GM12878 (cell line): ENCODE measurements at regions not wholly inside any gene's neighbourhood (a gene's known extent, or its start where the extent isn't known, plus 50 kb on each side); places are given as distances from the start of the nearest gene placed in this dataset.

Experiments used
- ATAC-seq: fragments of 200-7000 bp; cut with Tn5 transposase; 3 replicates; pipeline ENCODE4 v1.9.1; 2020; ENCODE audit warnings: mild to moderate bottlenecking, moderate library complexity
- BruUV-seq: library from RNA; stranded (reverse); fragments of 400-500 nt; replicated peaks from 2 replicates; lab custom pipeline; 2021; lab: Mats Ljungman, UMichigan
- CTCF ChIA-PET: fragments of 300-600 bp; sonication (Branson Sonifier 250); formaldehyde crosslinking; extraction: SDS; loops from one replicate; lab custom pipeline; 2021; ENCODE audit warnings: inconsistent platforms; lab: Yijun Ruan, JAX
- POLR2A ChIA-PET: fragments of 350-600 bp; formaldehyde crosslinking; extraction: SDS; loops from one replicate; lab custom pipeline; 2021; ENCODE audit warnings: inconsistent platforms; lab: Charles Lee
- RAD21 ChIA-PET: fragments of 300-600 bp; sonication (Branson Sonifier 250); formaldehyde crosslinking; loops from one replicate; lab custom pipeline; 2023; ENCODE audit warnings: antibody characterized with exemption; ENCODE audit not compliant: unreplicated experiment; lab: Charles Lee
- SMC1A ChIA-PET: fragments of 300-600 bp; sonication (Branson Sonifier 250); formaldehyde crosslinking; loops from one replicate; lab custom pipeline; 2023; ENCODE audit not compliant: unreplicated experiment, uncharacterized antibody; lab: Charles Lee
- DNase-seq: peaks from one replicate; pipeline ENCODE4 v3.0.0-alpha.2; 2011; ENCODE audit warnings: low read depth, low spot score
- FAIRE-seq: peaks from 3 replicates; lab custom pipeline; 2011; peaks lifted over from hg19 to GRCh38; lab: Jason Lieb, UNC
- H2AFZ ChIP-seq: 2 replicates; pipeline ENCODE4 v1.6.0; 2011; ENCODE audit warnings: low read depth, low read length, control low read depth; ENCODE audit not compliant: control insufficient read depth
- H3K27ac ChIP-seq: 2 replicates; pipeline ENCODE4 v1.5.1; 2011; ENCODE audit warnings: control low read depth; ENCODE audit not compliant: control insufficient read depth, insufficient read depth
- H3K27me3 ChIP-seq, 2 experiments: replicated peaks in 1 of 2; 2 replicates each; pipeline versions ENCODE4 v1.6.0 to v1.6.1; 2011; ENCODE audit warnings: low read length in 1 of 2; ENCODE audit not compliant: control insufficient read depth in 2 of 2, insufficient read depth in 2 of 2
- H3K36me3 ChIP-seq, 2 experiments: 2 replicates each; pipeline ENCODE4 v1.5.1; 2011; ENCODE audit warnings: low read length in 1 of 2; ENCODE audit not compliant: control insufficient read depth in 2 of 2, insufficient read depth in 2 of 2
- H3K4me1 ChIP-seq: 2 replicates; pipeline ENCODE4 v1.6.1; 2011; ENCODE audit warnings: mild to moderate bottlenecking, low read length, moderate library complexity, mixed read lengths; ENCODE audit not compliant: control insufficient read depth, insufficient read depth
- H3K4me2 ChIP-seq: 2 replicates; pipeline ENCODE4 v1.6.0; 2011; ENCODE audit warnings: control low read depth; ENCODE audit not compliant: control insufficient read depth, insufficient read depth
- H3K4me3 ChIP-seq: fragments of 200-600 bp; sonication (generic); 2 replicates; pipeline ENCODE4 v1.5.1; 2016
- H3K79me2 ChIP-seq: 2 replicates; pipeline ENCODE4 v1.6.0; 2011; ENCODE audit warnings: low read length; ENCODE audit not compliant: control insufficient read depth, insufficient read depth
- H3K9ac ChIP-seq: 2 replicates; pipeline ENCODE4 v1.8.0; 2011; ENCODE audit warnings: low read length, control low read depth, mixed read lengths; ENCODE audit not compliant: control insufficient read depth, insufficient read depth
- H3K9me3 ChIP-seq: replicated peaks from 3 replicates; pipeline ENCODE4 v1.5.1; 2011; ENCODE audit warnings: mild to moderate bottlenecking, low read length; ENCODE audit not compliant: control insufficient read depth, insufficient read depth
- H4K20me1 ChIP-seq: 2 replicates; pipeline ENCODE4 v1.6.0; 2011; ENCODE audit not compliant: control insufficient read depth, insufficient read depth
- BACH1 ChIP-seq: fragments of 450-650 bp; IDR thresholded peaks from 2 replicates; pipeline ENCODE4 v1.6.1; 2017; ENCODE audit warnings: mild to moderate bottlenecking, borderline replicate concordance
- CBFB ChIP-seq: IDR thresholded peaks from 2 replicates; pipeline ENCODE4 v1.6.1; 2016; ENCODE audit warnings: antibody characterized with exemption, low read depth
- CHD1 ChIP-seq: IDR thresholded peaks from 2 replicates; pipeline ENCODE4 v1.6.1; 2012; ENCODE audit warnings: low read depth, low read length, improper control_type of control experiment
- CREM ChIP-seq: IDR thresholded peaks from 2 replicates; pipeline ENCODE4 v1.6.1; 2014; ENCODE audit warnings: antibody characterized with exemption, low read depth
- CUX1 ChIP-seq: IDR thresholded peaks from 2 replicates; pipeline ENCODE4 v1.6.1; 2012; ENCODE audit warnings: improper control_type of control experiment, low read depth, low read length; ENCODE audit not compliant: insufficient replicate concordance
- HDGF ChIP-seq: fragments of 450-650 bp; IDR thresholded peaks from 2 replicates; pipeline ENCODE4 v1.6.1; 2016; ENCODE audit warnings: antibody characterized with exemption
- IRF4 ChIP-seq: IDR thresholded peaks from 2 replicates; pipeline ENCODE4 v1.6.1; 2011; ENCODE audit warnings: low read depth, low read length
- KAT2A ChIP-seq: conservative IDR thresholded peaks from 2 replicates; pipeline ENCODE4 v1.6.1; 2011; ENCODE audit warnings: low read depth, low read length; ENCODE audit not compliant: control insufficient read depth
- POLR2AphosphoS2 ChIP-seq: IDR thresholded peaks from 2 replicates; pipeline ENCODE4 v1.6.1; 2011; ENCODE audit warnings: low read depth, mild to moderate bottlenecking, low read length, improper control_type of control experiment, moderate library complexity
- RAD21 ChIP-seq: IDR thresholded peaks from 2 replicates; pipeline ENCODE4 v1.6.1; 2011; ENCODE audit warnings: mild to moderate bottlenecking, low read depth, low read length, moderate library complexity; ENCODE audit not compliant: insufficient read depth
- SUZ12 ChIP-seq: fragments of 200-600 bp; sonication (generic); IDR thresholded peaks from one replicate; pipeline ENCODE4 v1.6.1; 2018; ENCODE audit warnings: antibody characterized with exemption, mild to moderate bottlenecking; ENCODE audit not compliant: unreplicated experiment
- TARDBP ChIP-seq: IDR thresholded peaks from 2 replicates; pipeline ENCODE4 v1.6.1; 2016; ENCODE audit warnings: borderline replicate concordance
- TBL1XR1 ChIP-seq: IDR thresholded peaks from 2 replicates; pipeline ENCODE4 v1.6.1; 2012; ENCODE audit warnings: low read depth, low read length, improper control_type of control experiment
- ZNF24 ChIP-seq: fragments of 450-650 bp; IDR thresholded peaks from 2 replicates; pipeline ENCODE4 v1.6.1; 2017; ENCODE audit warnings: antibody characterized with exemption, mild to moderate bottlenecking
- ZNF384 ChIP-seq: IDR thresholded peaks from 2 replicates; pipeline ENCODE4 v1.6.1; 2012; ENCODE audit warnings: low read depth, mild to moderate bottlenecking, low read length, improper control_type of control experiment, borderline replicate concordance
- WGBS: methylation state at CpG from one replicate; pipeline ENCODE4 v1.1.6; 2016; ENCODE audit warnings: low lambda C conversion rate; ENCODE audit not compliant: insufficient replicate concordance, insufficient coverage; ENCODE audit errors: missing lambda C conversion rate; 5-methylcytosine and 5-hydroxymethylcytosine counted together
- in situ Hi-C: fragments of 300-500 bp; cut with MboI; formaldehyde crosslinking; loops from 9 replicates; pipeline ENCODE4 v1.14.3; 2018; ENCODE audit warnings: mixed read lengths
- intact Hi-C: fragments of 100-400 bp; cut with micrococcal nuclease; formaldehyde crosslinking; loops from one replicate; pipeline ENCODE4 v1.14.2; 2022; ENCODE audit not compliant: unreplicated experiment
- TF ChIP-seq, protein P1 (sequence below): fragments of 450-650 bp; IDR thresholded peaks from 2 replicates; pipeline ENCODE4 v1.6.1; 2014; ENCODE audit warnings: mild to moderate bottlenecking
- TF ChIP-seq, protein P2 (sequence below): fragments of 450-650 bp; IDR thresholded peaks from 2 replicates; pipeline ENCODE4 v1.6.1; 2016; ENCODE audit warnings: mild to moderate bottlenecking

DNA sequence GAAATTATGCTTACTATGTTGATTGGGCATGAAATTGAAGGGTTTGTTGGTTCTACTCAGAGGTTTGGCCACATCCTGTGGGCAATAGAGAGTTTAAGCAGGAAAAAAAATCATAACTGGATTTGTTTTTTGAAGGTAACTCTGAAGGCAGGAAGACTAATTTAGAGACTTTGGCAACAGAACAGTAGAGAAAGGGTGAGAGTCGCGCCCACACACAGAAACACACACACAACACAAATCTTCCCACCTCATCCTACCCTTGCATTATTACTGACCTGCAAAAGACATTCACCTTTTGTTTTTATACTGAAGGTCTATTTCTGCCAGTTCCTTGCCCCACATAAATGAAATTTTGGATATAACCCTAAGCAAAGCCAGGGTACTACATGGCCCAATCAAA is 270.6 kb downstream of the TBL1XR1 start (continued):
- TF ChIP-seq TARDBP, result no peak
- TF ChIP-seq, protein P1, sequence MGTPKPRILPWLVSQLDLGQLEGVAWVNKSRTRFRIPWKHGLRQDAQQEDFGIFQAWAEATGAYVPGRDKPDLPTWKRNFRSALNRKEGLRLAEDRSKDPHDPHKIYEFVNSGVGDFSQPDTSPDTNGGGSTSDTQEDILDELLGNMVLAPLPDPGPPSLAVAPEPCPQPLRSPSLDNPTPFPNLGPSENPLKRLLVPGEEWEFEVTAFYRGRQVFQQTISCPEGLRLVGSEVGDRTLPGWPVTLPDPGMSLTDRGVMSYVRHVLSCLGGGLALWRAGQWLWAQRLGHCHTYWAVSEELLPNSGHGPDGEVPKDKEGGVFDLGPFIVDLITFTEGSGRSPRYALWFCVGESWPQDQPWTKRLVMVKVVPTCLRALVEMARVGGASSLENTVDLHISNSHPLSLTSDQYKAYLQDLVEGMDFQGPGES, result no peak
- TF ChIP-seq IRF4, result no peak

DNA sequence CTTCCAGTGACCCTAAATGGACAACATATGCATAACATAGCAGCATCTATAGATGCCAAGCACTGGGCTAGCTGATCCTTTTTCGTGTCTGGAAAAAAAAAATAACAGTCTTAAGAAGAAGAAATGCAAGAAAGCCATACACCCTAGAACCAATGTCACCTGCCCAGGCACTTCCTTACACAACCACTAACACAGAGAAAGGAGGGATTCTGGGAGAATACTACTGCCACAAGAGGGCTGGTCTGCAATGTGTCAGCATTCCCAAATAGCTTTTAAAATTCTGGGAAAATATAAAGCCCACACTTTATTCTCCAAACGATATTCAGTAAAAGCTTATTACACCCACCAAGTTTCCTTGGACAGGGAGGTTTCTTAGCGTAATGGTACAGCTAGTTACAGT is 271.2 kb downstream of the TBL1XR1 start:
- RAD21 ChIA-PET, result no interaction called here
- no peaks in the 10 kb centered on the region for H3K9me3 ChIP-seq
- no peaks in the 10 kb centered on the region for H3K4me1 ChIP-seq
- no peak overlapping the region for H3K9ac ChIP-seq
- no peak overlapping the region for H3K4me3 ChIP-seq
- CTCF ChIA-PET, result no interaction called here
- H3K27me3 ChIP-seq, result no peaks in the 10 kb centered on the region
- in situ Hi-C loops (no loop called here), intact Hi-C loops (no loop called here)
- no peak for FAIRE-seq
- SMC1A ChIA-PET, result interaction anchor here (0.6 to 0.7 kb wide), 2 partner anchors 53 to 1155 kb away, joined by 3 to 4 read pairs; no protein-coding TSS in a partner anchor
- TF ChIP-seq SUZ12, result no peak
- TF ChIP-seq POLR2AphosphoS2, result no peak
- no peak for TF ChIP-seq KAT2A
- no peak for TF ChIP-seq CHD1
- TF ChIP-seq ZNF384, result no peak
- TF ChIP-seq BACH1, result no peak
- TF ChIP-seq CREM, result no peak
- TF ChIP-seq ZNF24, result no peak
- no peak for TF ChIP-seq CBFB
- no peak for TF ChIP-seq CUX1
- no peak for TF ChIP-seq HDGF
- TF ChIP-seq, protein P2, sequence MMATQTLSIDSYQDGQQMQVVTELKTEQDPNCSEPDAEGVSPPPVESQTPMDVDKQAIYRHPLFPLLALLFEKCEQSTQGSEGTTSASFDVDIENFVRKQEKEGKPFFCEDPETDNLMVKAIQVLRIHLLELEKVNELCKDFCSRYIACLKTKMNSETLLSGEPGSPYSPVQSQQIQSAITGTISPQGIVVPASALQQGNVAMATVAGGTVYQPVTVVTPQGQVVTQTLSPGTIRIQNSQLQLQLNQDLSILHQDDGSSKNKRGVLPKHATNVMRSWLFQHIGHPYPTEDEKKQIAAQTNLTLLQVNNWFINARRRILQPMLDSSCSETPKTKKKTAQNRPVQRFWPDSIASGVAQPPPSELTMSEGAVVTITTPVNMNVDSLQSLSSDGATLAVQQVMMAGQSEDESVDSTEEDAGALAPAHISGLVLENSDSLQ, result no peak
- TF ChIP-seq RAD21, result no peak
- no peak for TF ChIP-seq TBL1XR1
- TF ChIP-seq, all 136 proteins: peak for 0
- no peak overlapping the region for H3K4me2 ChIP-seq
- no TSS peak for BruUV-seq
- no peaks in the 10 kb centered on the region for H3K79me2 ChIP-seq
- no peaks in the 10 kb centered on the region for H4K20me1 ChIP-seq
- whole genome bisulfite sequencing, result 36% methylated on average over 3 of the region's 3 CpGs
- POLR2A ChIA-PET, result no interaction called here
- no peak overlapping the region for H3K27ac ChIP-seq
- ATAC-seq (no peak), DNase-seq (no peak)
- no peak overlapping the region for H2AFZ ChIP-seq
- no peaks in the 10 kb centered on the region for H3K36me3 ChIP-seq
